Omental fat pad (tissue), 3 donors: ENCODE measurements at regions not wholly inside any gene's neighbourhood (a gene's known extent, or its start where the extent isn't known, plus 50 kb on each side); places are given as distances from the start of the nearest gene placed in this dataset.

Source experiments
- ATAC-seq: fragments of 150-250 bp; one replicate; pipeline ENCODE4 v1.9.1; 2016; ENCODE audit warnings: mild to moderate bottlenecking, moderate library complexity; ENCODE audit not compliant: low FRiP score
- DNase-seq: peaks from one replicate; pipeline ENCODE4 v3.0.0-alpha.2; 2019; ENCODE audit warnings: low spot score
- CTCF ChIP-seq, 3 donors: fragments of 450-650 bp; IDR thresholded peaks; one replicate each; pipeline ENCODE4 v1.5.1; 2016 to 2017; ENCODE audit warnings: antibody characterized with exemption in 3 of 3, mild to moderate bottlenecking in 3 of 3, moderate library complexity in 2 of 3

GRCh38 chr2:8133913-8134472, 547.9 kb upstream of the ID2 start:
- DNase-seq (no peak), ATAC-seq (no peak)
- no peak for TF ChIP-seq CTCF (IDR thresholded peaks at IDR 0.05)

GRCh38 chr2:8134473-8134932, 547.4 kb upstream of the ID2 start:
- no peak for TF ChIP-seq CTCF (IDR thresholded peaks at IDR 0.05)
- DNase-seq: no peak
- ATAC-seq: no peak

- ATAC-seq: no peak
- no peak for TF ChIP-seq CTCF (IDR thresholded peaks at IDR 0.05)
- DNase-seq: no peak
These were observed 546.7 kb upstream of the ID2 start for GRCh38 chr2:8134985-8135682.

- no peak for TF ChIP-seq CTCF (IDR thresholded peaks at IDR 0.05)
- DNase-seq (no peak), ATAC-seq (no peak)
These were observed 544.1 kb upstream of the ID2 start for GRCh38 chr2:8137801-8138200.

GRCh38 chr2:8138525-8138922, 543.3 kb upstream of the ID2 start:
- ATAC-seq: no peak
- no peak for TF ChIP-seq CTCF (IDR thresholded peaks at IDR 0.05)

GRCh38 chr2:8138923-8139667, 542.8 kb upstream of the ID2 start:
- ATAC-seq: peak; percentile 94
- TF ChIP-seq CTCF (IDR thresholded peaks at IDR 0.05): no peak
- no peak for DNase-seq

More at GRCh38 chr2:8138525-8138922, 543.3 kb upstream of the ID2 start:
- DNase-seq: no peak
